ENCODE measurements at regions not wholly inside any gene's neighbourhood (a gene's known extent, or its start where the extent isn't known, plus 50 kb on each side); places are given as distances from the start of the nearest gene placed in this dataset.

DNA sequence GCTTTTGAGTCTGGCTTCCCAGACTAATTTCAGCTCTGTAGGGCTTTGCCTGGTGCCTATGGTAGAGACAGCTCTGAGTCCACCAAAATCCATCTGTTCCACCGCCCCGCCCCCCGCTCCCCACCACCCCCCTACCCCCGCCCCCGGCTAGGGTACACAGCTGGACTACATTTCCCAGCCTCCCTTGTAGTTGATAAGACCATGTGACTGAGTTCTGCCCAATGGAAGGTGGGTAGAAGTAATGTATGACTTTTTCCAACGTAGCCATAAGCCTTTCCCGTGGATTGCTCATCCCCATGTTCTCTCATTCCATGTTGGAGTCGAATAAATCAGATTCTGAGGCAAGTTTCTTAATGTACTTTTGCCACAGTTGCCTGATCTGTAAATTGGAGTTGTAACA is 786.7 kb upstream of the EEF2KMT start:
- TF ChIP-seq CTCF (IDR thresholded peaks at IDR 0.05; ENCODE audit: low read depth, low read length): no peak
- no peak for TF ChIP-seq POLR2A (IDR thresholded peaks at IDR 0.05; ENCODE audit: extremely low read depth, insufficient read length)
